DMS153 treated with DMSO at 0.1 percent for 48 hours (cell line): ENCODE measurements at regions not wholly inside any gene's neighbourhood (a gene's known extent, or its start where the extent isn't known, plus 50 kb on each side); places are given as distances from the start of the nearest gene placed in this dataset.

Experiments
- DNase-seq: peaks from one replicate; lab custom pipeline; 2025; ENCODE audit not compliant: unreplicated experiment; lab: John Stamatoyannopoulos, UW

GRCh38 chr11:119550053-119550752, 127.2 kb upstream of the THY1 start:
- no peak for DNase-seq

- no peak for DNase-seq
Measured at GRCh38 chr11:119547511-119547910, 124.5 kb upstream of the THY1 start.

- DNase-seq, result no peak
Measured at GRCh38 chr11:119545978-119546915, 123.3 kb upstream of the THY1 start.

GRCh38 chr11:119540370-119541125, 117.6 kb upstream of the THY1 start:
- no peak for DNase-seq

- no peak for DNase-seq
Measured at GRCh38 chr11:119539583-119539982, 116.6 kb upstream of the THY1 start.

GRCh38 chr11:119538753-119539152, 115.8 kb upstream of the THY1 start:
- no peak for DNase-seq

DNA sequence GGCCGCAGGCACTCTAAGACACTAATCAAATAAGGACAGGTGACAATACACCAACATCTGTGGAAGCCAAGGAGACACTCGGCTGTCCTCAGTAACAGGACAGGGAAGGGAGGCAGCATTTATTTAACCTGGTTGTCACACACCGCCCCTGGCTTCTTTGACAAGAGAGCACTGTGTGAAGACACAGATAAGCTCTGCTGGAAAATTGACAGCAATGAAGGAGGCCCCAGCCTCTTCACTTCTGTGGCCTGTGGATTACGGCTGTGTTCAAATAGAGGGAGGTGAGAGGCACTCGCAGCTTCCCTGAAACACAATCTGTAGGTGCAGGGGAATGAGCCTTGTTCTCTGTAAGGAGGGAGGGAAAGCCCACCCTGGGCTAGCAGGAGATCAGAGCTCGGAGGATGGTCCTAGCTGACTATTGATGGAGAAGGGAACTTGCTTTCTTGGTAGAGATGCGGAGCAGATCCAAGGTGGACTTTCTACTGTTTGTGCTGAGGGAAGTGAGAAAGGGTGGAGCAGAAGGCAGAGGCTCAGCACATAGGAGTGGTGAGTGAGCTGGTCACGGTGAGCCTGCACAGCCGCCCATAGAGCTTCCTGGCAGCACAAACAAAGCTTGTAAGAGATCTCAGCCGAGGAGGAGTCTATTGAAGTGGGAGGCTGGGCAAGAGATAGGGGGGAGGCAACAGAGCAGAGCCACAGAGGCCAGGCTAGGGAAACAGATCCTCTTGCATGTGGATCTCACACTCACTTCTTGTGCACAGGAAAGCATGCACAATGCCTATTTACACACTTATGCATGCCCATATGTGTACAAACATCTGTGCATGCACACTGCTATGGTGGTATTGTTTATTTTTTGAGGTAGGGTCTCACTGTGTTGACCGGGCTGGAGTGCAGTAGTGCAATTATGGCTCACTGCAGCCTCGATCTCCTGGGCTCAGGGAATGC, 114.6 kb upstream of the THY1 start:
- DNase-seq, result no peak

DNA sequence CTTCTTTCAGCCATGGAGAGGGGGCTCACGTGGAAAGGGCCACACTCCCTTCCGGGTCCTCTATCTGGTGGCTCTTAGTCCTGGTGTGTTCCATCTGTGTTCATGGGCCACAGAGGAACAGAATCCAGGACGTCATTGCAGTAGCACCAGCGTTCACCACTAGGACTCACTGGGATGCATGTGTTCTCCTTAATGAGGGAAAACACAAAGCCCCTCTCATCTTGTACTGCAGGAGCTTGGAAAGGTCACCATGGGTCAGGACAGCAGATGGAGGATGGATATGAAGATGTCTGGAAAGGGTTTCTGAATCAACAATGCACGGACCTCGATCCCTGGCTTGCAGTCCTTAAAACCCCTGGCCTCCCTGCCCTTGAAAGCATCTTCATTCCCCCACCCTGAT, 113.8 kb upstream of the THY1 start:
- DNase-seq, result no peak

DNA sequence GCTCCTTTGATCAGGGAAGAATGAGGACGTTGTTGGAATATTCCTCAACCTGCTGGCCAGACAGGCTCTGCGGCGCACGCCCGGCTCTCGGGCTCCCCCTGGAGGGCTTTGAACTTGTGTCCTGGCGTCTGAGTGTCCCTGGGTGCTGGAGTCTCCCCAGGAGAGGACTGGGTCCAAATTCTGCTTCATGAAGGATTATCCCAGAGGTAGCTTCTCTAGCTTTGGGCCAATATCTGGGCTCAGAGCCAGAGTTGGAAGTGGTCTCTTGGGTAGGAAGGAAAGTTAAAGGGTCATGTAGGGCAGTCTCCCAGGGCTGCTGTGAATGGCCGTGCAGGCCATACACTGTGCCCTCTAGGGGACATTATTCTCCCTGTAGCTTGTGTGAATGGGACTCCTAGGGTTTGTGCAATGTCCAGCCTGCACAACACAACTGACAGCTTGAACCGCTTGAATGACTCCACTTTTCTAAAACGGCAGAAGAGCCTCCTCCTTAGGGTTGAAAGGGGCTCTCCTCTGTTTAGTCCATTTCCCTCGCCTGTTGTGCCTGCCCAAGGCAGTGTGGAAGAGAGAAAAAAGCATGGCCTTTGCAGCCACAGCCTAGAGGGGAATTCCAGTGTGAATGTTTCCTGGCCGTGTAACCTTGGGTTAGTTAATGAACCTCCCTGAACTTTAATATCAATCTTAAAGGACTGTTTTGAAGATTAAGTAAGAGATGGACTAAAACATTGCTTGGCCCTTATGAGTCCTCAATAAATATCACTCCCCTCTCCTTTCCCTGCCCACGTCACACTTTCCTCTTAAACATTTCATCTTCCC, 111.2 kb upstream of the THY1 start:
- peak; percentile 73 for DNase-seq

- no peak for DNase-seq
Measured at GRCh38 chr11:119533462-119533861, 110.5 kb upstream of the THY1 start.

DNA sequence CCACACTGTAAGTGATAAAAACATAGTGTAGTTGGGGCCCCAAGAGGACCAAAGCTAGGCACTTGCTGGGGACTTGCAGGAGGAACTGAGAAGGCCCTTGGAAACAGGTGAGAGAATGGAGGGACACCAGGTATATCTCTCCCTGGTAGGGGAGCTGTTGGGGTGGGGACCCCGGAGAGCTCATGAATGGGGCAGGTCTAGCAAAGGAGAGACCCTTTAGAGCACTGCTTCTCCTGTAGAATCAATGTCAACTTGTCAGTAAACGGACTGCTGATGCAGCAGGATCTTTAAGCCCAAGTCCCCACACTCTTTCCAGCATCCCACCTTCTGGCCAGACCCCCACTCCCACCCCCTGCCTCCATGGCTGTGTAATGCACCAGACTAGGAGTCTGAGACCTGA, 109.6 kb upstream of the THY1 start:
- DNase-seq, result no peak

GRCh38 chr11:119531623-119532022, 108.7 kb upstream of the THY1 start:
- no peak for DNase-seq

- no peak for DNase-seq
Measured at GRCh38 chr11:119531056-119531455, 108.1 kb upstream of the THY1 start.

DNA sequence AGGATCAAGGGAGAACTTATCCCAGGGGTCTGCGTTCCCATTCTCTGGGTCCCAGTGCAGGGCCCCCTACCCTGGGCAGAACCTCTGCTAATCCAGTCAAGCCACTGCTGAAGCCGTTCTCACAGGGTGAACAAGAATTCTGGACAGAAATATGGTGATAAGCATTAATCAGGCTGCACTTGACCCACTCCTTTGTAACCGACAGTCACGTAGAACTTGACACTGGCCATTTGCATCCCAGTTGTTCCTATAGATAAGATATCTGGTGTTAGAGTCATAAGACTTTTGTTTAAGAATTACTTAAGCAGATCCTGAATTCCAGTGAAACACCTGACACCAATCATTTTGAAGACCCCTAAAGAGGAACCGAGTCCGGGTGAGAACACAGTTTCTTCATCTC, 107.5 kb upstream of the THY1 start:
- DNase-seq, result no peak

DNA sequence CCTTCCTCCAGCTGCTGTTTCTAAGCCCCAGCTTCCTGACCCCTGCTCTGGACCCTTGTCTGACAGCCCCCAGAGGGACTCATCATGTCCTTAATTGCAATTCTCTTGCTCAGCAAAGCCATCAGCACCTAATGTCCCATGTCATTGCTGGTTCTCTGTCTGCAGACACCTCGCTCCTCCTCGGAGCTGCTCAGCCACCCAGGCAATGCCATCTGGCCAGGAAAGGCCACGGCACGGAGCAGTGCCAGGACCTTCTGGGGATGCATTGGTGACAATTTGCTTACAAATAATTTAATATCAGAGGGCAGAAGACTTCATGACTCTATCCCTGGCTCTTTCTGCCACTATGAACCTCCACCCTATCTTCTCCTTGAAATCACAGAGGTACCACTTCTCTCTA, 107.0 kb upstream of the THY1 start:
- no peak for DNase-seq

GRCh38 chr11:119529063-119529845, 106.3 kb upstream of the THY1 start:
- no peak for DNase-seq

DNA sequence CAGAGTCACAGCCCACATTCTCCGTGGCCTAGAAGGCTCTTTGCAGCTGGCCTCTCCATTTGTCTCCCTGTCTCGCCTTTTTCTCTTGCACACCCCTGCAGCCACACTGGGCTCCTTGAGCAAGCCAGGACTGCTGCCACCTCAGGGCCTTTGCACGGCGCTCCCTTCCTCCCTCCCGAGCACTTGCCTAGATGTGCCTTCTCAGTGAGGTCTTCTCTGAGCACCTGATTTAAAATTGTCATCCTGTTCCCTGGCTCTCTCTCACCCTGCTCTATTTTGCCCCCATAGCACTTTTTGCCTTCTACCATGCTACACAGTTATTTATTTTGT, 102.9 kb upstream of the THY1 start:
- no peak for DNase-seq

DNA sequence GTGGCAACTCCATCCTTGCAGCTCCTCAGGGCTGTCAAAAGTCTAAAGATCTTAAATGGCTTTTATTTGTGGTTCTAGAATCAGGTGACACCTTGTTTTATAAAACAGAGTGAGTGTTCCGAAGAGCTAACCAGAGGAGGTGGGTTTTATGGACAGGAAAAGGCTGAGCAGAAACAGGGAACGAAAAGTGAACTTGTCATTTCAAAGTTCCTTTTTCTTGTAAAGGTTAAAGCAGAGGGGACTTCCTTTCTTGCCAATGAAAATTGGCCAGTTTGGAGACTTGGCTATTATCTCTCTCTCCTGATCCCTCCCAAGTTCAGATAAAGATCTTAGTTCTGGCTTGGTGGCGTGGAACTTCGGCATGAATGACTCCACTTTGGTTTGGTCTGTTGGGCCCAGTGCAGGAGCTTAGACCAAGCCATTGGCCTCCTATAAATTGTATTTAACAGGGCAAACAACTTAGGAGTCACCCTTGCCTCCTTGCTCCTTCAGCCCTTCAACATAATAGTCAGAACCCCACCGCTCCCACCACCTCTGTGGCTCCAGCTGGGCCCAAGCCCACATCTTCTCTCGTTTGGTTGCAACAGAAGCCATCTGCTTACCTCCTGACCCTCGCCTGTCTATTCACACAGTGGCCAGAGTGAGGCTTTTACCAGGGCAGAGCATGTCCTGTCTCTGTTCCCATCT, 102.4 kb upstream of the THY1 start:
- DNase-seq, result no peak
